Neural progenitor cell (in vitro differentiated cells): ENCODE measurements at regions not wholly inside any gene's neighbourhood (a gene's known extent, or its start where the extent isn't known, plus 50 kb on each side); places are given as distances from the start of the nearest gene placed in this dataset.

Experiments used
- DNase-seq: peaks from one replicate; pipeline ENCODE4 v3.0.0-alpha.2; 2016; ENCODE audit warnings: low spot score
- H2AFZ ChIP-seq: fragments of 200-600 bp; sonication (generic); replicated peaks from 2 replicates; pipeline ENCODE4 v1.6.1; 2016; ENCODE audit warnings: antibody characterized with exemption
- H3F3A ChIP-seq: fragments of 200-600 bp; sonication (generic); 2 replicates; pipeline ENCODE4 v1.6.1; 2016; ENCODE audit warnings: antibody characterized with exemption, low read depth
- H3K27ac ChIP-seq: fragments of 200-600 bp; sonication (generic); 2 replicates; pipeline ENCODE4 v1.5.1; 2016; ENCODE audit warnings: mild to moderate bottlenecking
- H3K27me3 ChIP-seq: fragments of 200-600 bp; sonication (generic); 2 replicates; pipeline ENCODE4 v1.6.1; 2016; ENCODE audit warnings: mild to moderate bottlenecking, moderate library complexity
- H3K36me3 ChIP-seq: fragments of 200-600 bp; sonication (generic); 2 replicates; pipeline ENCODE4 v1.5.1; 2016
- H3K4me1 ChIP-seq: fragments of 200-600 bp; sonication (generic); 2 replicates; pipeline ENCODE4 v1.6.1; 2016; ENCODE audit warnings: mixed run types
- H3K4me2 ChIP-seq: fragments of 200-600 bp; sonication (generic); 2 replicates; pipeline ENCODE4 v1.6.1; 2016
- H3K4me3 ChIP-seq: fragments of 200-600 bp; sonication (generic); 2 replicates; pipeline ENCODE4 v1.5.1; 2016
- H3K79me2 ChIP-seq: fragments of 200-600 bp; sonication (generic); 2 replicates; pipeline ENCODE4 v1.6.1; 2016; ENCODE audit warnings: low read depth
- H3K9ac ChIP-seq: fragments of 200-600 bp; sonication (generic); 2 replicates; pipeline ENCODE4 v1.6.1; 2016
- H3K9me3 ChIP-seq: fragments of 200-600 bp; sonication (generic); 2 replicates; pipeline ENCODE4 v1.5.1; 2016; ENCODE audit warnings: low read depth
- H4K20me1 ChIP-seq: fragments of 200-600 bp; sonication (generic); 2 replicates; pipeline ENCODE4 v1.6.1; 2016; ENCODE audit warnings: low read depth
- H3K27ac Mint-ChIP-seq: 3 replicates; pipeline ENCODE4 v1.8.0; 2021; ENCODE audit warnings: mixed read lengths
- H3K27me3 Mint-ChIP-seq: 2 replicates; pipeline ENCODE4 v1.8.0; 2022; ENCODE audit warnings: low read depth, mild to moderate bottlenecking, inconsistent platforms, moderate library complexity, mixed read lengths; ENCODE audit not compliant: insufficient read depth
- H3K36me3 Mint-ChIP-seq: 3 replicates; pipeline ENCODE4 v1.8.0; 2021; ENCODE audit warnings: mixed read lengths
- H3K4me1 Mint-ChIP-seq: 3 replicates; pipeline ENCODE4 v1.8.0; 2021; ENCODE audit warnings: mixed read lengths
- H3K4me3 Mint-ChIP-seq: 3 replicates; pipeline ENCODE4 v1.8.0; 2021; ENCODE audit warnings: mild to moderate bottlenecking, moderate library complexity, mixed read lengths
- H3K9me3 Mint-ChIP-seq: 3 replicates; pipeline ENCODE4 v1.8.0; 2020; ENCODE audit warnings: mixed read lengths
- EZH2 ChIP-seq: fragments of 200-600 bp; sonication (generic); IDR thresholded peaks from 2 replicates; pipeline ENCODE4 v1.6.1; 2017; ENCODE audit warnings: antibody characterized with exemption, mild to moderate bottlenecking, moderate library complexity
- EZH2phosphoT487 ChIP-seq: fragments of 200-600 bp; sonication (generic); IDR thresholded peaks from 2 replicates; pipeline ENCODE4 v1.6.1; 2017; ENCODE audit warnings: antibody characterized with exemption
- TF ChIP-seq, protein P1 (sequence below): fragments of 200-600 bp; sonication (generic); IDR thresholded peaks from 2 replicates; pipeline ENCODE4 v1.5.1; 2017; ENCODE audit warnings: antibody characterized with exemption, mild to moderate bottlenecking

DNA sequence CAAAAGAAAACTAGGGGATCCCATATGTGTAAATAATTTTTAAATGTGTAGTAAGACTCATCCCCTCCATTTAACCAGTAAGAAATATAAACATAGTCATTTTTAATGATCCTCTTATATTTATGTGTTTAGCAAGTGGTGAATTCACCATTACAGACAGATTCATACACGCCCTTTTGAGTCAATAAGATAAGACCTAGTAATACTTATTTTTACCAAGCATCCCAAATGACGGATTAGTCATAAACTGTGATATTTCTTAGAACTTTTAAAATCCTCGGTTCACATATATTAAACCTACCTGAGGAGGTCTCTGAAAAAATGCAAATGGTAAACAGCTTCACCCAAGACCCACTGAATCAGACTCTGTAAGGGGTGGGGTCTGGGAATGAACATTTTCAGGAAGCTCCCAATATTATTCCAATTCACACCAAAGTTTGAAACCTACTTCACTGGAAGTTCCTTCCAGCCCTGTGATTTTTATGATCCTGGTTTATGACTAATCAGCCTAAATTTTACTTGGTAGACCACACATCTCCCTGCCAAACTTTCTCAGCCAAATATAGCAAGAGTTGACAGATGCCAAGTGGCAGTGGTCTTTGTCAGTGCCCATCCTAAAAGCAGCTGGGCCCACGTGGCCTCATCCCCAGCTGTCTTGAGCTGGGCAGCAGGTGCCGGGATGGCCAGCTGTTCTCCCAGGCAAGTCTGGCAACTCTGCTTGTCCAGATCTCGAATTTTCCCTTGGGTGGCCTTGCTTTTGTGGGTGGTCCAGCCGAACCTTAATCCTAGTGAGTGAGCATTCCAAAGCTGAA lies 559.0 kb upstream of the RGMB start:
- H3K4me3 ChIP-seq, result no peak overlapping the region
- H3K27me3 ChIP-seq, result no peaks in the 10 kb centered on the region
- no peaks in the 10 kb centered on the region for H3K9me3 ChIP-seq
- H3K27ac Mint-ChIP-seq, result no peak overlapping the region
- no peak overlapping the region for H3K4me2 ChIP-seq
- H2AFZ ChIP-seq, result no peak overlapping the region
- H3K4me3 Mint-ChIP-seq, result no peak overlapping the region
- no peaks in the 10 kb centered on the region for H4K20me1 ChIP-seq
- no peaks in the 10 kb centered on the region for H3F3A ChIP-seq
- no peaks in the 10 kb centered on the region for H3K4me1 ChIP-seq
- no peaks in the 10 kb centered on the region for H3K79me2 ChIP-seq
- no peaks in the 10 kb centered on the region for H3K36me3 Mint-ChIP-seq
- peak; percentile 35 for DNase-seq
- TF ChIP-seq, protein P1, sequence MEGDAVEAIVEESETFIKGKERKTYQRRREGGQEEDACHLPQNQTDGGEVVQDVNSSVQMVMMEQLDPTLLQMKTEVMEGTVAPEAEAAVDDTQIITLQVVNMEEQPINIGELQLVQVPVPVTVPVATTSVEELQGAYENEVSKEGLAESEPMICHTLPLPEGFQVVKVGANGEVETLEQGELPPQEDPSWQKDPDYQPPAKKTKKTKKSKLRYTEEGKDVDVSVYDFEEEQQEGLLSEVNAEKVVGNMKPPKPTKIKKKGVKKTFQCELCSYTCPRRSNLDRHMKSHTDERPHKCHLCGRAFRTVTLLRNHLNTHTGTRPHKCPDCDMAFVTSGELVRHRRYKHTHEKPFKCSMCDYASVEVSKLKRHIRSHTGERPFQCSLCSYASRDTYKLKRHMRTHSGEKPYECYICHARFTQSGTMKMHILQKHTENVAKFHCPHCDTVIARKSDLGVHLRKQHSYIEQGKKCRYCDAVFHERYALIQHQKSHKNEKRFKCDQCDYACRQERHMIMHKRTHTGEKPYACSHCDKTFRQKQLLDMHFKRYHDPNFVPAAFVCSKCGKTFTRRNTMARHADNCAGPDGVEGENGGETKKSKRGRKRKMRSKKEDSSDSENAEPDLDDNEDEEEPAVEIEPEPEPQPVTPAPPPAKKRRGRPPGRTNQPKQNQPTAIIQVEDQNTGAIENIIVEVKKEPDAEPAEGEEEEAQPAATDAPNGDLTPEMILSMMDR, result no peak
- TF ChIP-seq EZH2phosphoT487, result no peak
- TF ChIP-seq EZH2, result no peak
- no peaks in the 10 kb centered on the region for H3K4me1 Mint-ChIP-seq
- H3K27me3 Mint-ChIP-seq, result no peaks in the 10 kb centered on the region
- H3K9ac ChIP-seq, result no peak overlapping the region
- no peaks in the 10 kb centered on the region for H3K9me3 Mint-ChIP-seq
- H3K27ac ChIP-seq, result no peak overlapping the region
- no peaks in the 10 kb centered on the region for H3K36me3 ChIP-seq

DNA sequence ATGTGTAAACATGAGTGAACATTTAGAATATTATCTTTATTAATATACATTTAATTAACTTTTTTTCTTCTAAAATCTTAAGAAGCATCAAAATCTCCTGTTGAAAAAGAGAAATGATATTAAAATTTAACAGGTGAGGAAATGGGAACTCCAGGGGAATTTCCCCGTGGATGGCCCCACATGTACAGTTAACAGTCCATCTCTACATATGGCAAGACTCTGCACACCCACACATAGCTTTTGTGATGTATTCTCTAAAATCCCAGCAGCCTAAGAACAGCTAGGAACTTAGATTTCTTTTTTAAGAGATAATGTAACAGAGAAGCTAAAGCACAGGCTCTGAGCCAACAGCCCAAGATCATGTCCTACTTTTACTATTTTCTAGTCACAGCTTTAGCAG lies 556.3 kb upstream of the RGMB start:
- H3K9me3 Mint-ChIP-seq, result no peaks in the 10 kb centered on the region
- Histone ChIP-seq H3K4me3 (no peak overlapping the region), H3K36me3 (no peaks in the 10 kb centered on the region), H2AFZ (peak overlapping the region; percentile 1), H3K79me2 (no peaks in the 10 kb centered on the region), H3K9ac (no peak overlapping the region), H4K20me1 (no peaks in the 10 kb centered on the region), H3K4me2 (no peak overlapping the region), H3K27me3 (no peaks in the 10 kb centered on the region), H3K4me1 (no peaks in the 10 kb centered on the region), H3K9me3 (no peaks in the 10 kb centered on the region), H3K27ac (no peak overlapping the region), H3F3A (no peaks in the 10 kb centered on the region)
- H3K4me1 Mint-ChIP-seq, result no peaks in the 10 kb centered on the region
- H3K4me3 Mint-ChIP-seq, result no peak overlapping the region
- no peaks in the 10 kb centered on the region for H3K27me3 Mint-ChIP-seq
- TF ChIP-seq EZH2 (no peak), EZH2phosphoT487 (no peak)
- TF ChIP-seq, protein P1, result no peak
- no peak for DNase-seq
- no peaks in the 10 kb centered on the region for H3K36me3 Mint-ChIP-seq
- H3K27ac Mint-ChIP-seq, result no peak overlapping the region

DNA sequence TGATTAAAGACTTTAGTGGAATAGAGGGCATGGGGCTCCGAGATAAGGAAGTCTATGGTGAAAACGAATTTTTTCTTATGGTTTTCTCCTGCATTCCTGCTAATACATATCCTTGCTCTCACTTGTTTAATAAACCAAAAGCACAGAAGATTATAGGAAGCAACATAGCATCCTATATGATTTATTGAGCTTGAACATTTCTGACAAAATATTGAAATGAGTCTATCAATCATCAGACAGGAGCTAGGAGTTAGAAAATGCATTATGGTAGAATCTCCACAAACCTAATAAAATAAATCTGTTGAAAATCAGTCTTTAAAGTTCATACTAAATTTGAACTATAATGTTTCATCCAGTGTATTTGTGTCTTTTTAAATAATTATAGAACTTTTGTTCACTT lies 554.6 kb upstream of the RGMB start:
- H3K27me3 ChIP-seq, result no peaks in the 10 kb centered on the region
- H3K4me3 ChIP-seq, result no peak overlapping the region
- no peak overlapping the region for H2AFZ ChIP-seq
- Mint-ChIP-seq H3K27ac (no peak overlapping the region), H3K9me3 (peaks cover 10% of the 10 kb centered on the region), H3K4me1 (no peaks in the 10 kb centered on the region), H3K36me3 (no peaks in the 10 kb centered on the region), H3K4me3 (no peak overlapping the region), H3K27me3 (no peaks in the 10 kb centered on the region)
- H3K79me2 ChIP-seq, result no peaks in the 10 kb centered on the region
- no peaks in the 10 kb centered on the region for H3K36me3 ChIP-seq
- TF ChIP-seq EZH2, result no peak
- TF ChIP-seq, protein P1, result no peak
- no peak for TF ChIP-seq EZH2phosphoT487
- H3K9me3 ChIP-seq, result no peaks in the 10 kb centered on the region
- no peak overlapping the region for H3K9ac ChIP-seq
- DNase-seq, result no peak
- no peak overlapping the region for H3K4me2 ChIP-seq
- no peaks in the 10 kb centered on the region for H3F3A ChIP-seq
- no peaks in the 10 kb centered on the region for H4K20me1 ChIP-seq
- H3K4me1 ChIP-seq, result no peaks in the 10 kb centered on the region
- no peak overlapping the region for H3K27ac ChIP-seq
